Motor neuron (in vitro differentiated cells): ENCODE measurements at regions not wholly inside any gene's neighbourhood (a gene's known extent, or its start where the extent isn't known, plus 50 kb on each side); places are given as distances from the start of the nearest gene placed in this dataset.
"Not testable (repeated sequence)": the region's sequence is repeated elsewhere in the genome, so short reads cannot be mapped to it uniquely, and the experiment has no call there.

Source experiments
- ATAC-seq, 8 experiments: fragments of 200-7000 bp; cut with Tn5 transposase; replicated peaks in 6 of 8; 2 replicates each; pipeline ENCODE4 v1.8.0; 2021; ENCODE audit warnings: mild to moderate bottlenecking in 8 of 8, moderate library complexity in 8 of 8
- H3K27ac ChIP-seq, 2 donors: fragments of 250-450 bp; sonication (Bioruptor Pico); 2 replicates each; pipeline ENCODE4 v1.9.0; 2021; ENCODE audit warnings: antibody characterized with exemption in 2 of 2, mild to moderate bottlenecking in 2 of 2, moderate library complexity in 1 of 2
- H3K4me1 ChIP-seq, 2 donors: fragments of 250-450 bp; sonication (Bioruptor Pico); replicated peaks in 1 of 2; 2 replicates each; pipeline ENCODE4 v1.6.1; 2021; ENCODE audit warnings: antibody characterized with exemption in 2 of 2, mild to moderate bottlenecking in 2 of 2, moderate library complexity in 1 of 2
- H3K4me3 ChIP-seq, 5 donors: fragments of 250-450 bp; sonication (Bioruptor Pico); 2 replicates each; pipeline ENCODE4 v1.9.0; 2021; ENCODE audit warnings: antibody characterized with exemption in 5 of 5, mild to moderate bottlenecking in 5 of 5, moderate library complexity in 4 of 5
- WGBS, 10 experiments: fragments of 450-650 bp; shearing (Covaris generic); methylation state at CpG; one replicate each; pipeline ENCODE4 v1.0.0; 2022; 5-methylcytosine and 5-hydroxymethylcytosine counted together
- in situ Hi-C, 9 experiments: fragments of 400-800 bp; cut with MboI; loops; one replicate each; pipeline ENCODE4 v1.15.0; 2021; ENCODE audit warnings: low sequenced_read_pairs in 9 of 9, low pct_unique_long_range_greater_than_20kb in 2 of 9; ENCODE audit not compliant: unreplicated experiment in 9 of 9

DNA sequence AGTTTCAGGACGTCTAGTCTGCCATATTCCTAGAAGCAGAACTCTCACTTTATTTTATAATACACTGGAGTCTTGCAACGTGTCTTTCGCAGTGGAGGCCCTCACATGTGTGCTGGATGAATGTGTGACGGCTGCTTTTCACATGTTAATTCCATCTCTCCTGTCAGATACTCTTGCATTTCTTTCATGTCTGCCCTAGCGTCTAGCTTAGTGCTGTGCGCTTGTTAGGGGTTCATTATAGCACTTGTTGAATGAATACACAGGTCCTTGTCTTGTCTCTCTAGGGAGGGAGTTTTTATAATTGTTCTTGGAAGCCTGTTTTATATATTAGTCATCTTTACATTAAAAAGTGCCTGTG is 94.4 kb downstream of the MAP3K8 start:
- in situ Hi-C loops, result loop anchor here in 2 of 9 experiments (25.0 kb wide), 1 partner anchor 116 kb away; no protein-coding TSS in a partner anchor
- Histone ChIP-seq H3K27ac (no peak overlapping the region), H3K4me1 (peaks cover 4 to 12% of the 10 kb centered on the region in 2 donors), H3K4me3 (no peak overlapping the region)
- 7 to 100% (median 27%) methylated on average over 1 to 6 of the region's 6 CpGs; no CpG with 5 or more reads in 1 of the 10 experiments for WGBS, 10 experiments
- peak in 3 of 8 experiments; percentile 56 to 83 (median 78) for ATAC-seq

DNA sequence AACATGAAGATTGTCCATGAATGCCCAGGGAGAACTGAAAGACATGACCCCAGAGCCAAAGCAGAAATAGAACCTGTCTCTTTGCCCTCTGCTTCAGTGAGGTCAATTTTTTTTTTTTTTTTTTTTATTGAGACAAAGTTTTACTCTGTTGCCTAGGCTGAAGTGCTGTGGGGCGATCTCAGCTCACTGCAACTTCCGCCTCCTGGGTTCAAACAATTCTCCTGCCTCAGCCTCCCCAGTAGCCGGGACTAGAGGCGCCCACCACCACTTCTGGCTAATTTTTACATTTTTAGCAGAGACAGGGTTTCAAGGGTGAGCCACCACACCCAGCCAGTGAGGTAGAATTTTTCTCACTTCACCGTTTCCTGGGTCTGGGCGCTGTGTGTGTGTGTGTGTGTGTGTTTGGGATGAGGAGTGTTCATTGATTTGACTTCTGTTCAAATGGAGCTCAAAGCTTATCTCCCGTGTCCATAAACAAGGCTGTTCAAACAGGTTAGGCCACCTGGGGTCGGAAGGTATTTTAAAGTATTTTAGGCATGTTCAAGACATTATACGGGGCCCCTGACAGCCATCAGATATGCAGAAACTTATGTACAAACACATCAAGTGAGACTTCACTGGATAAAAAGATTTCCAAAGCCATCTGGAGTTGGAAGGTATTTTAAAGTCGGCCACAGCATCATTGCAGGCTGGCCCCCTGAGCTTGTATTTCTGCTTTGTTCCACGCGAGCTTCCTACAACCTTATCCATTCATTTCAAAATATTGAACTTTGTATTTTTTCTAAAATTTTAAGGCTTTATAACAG is 93.8 kb downstream of the MAP3K8 start:
- peak in 1 of 8 experiments; percentile 12 for ATAC-seq
- Histone ChIP-seq H3K4me3 (no peak overlapping the region), H3K27ac (no peak overlapping the region), H3K4me1 (peaks cover 4 to 12% of the 10 kb centered on the region in 2 donors)
- in situ Hi-C loops, result loop anchor here in 2 of 9 experiments (25.0 kb wide), 1 partner anchor 116 kb away; no protein-coding TSS in a partner anchor
- WGBS, 10 experiments, result 50 to 94% (median 63%) methylated on average over 3 to 9 of the region's 12 CpGs

DNA sequence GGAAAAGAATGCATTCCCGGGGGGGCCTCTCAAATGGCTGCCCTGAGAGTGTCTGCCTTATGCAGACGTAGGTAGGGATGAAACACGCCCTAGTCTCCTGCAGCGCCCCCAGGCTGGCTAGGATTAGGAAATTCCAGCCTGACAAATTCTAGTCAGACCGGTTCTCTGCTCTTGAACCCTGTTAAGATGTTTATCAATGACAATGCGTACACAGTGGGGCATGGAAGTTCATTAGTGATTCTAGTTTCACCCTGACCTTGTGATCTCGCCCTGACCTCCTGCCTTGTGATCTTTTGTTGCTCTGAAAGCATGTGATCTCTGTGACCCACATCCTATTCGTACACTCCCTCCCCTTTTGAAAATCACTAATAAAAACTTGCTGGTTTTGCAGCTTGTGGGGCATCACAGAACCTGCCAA is 88.7 kb downstream of the MAP3K8 start:
- ATAC-seq, in situ Hi-C loops, H3K4me1 ChIP-seq, H3K4me3 ChIP-seq, H3K27ac ChIP-seq: not testable (repeated sequence)
- WGBS, 10 experiments, result 0 to 83% (median 40%) methylated on average over 1 to 6 of the region's 8 CpGs; no CpG with 5 or more reads in 4 of the 10 experiments

DNA sequence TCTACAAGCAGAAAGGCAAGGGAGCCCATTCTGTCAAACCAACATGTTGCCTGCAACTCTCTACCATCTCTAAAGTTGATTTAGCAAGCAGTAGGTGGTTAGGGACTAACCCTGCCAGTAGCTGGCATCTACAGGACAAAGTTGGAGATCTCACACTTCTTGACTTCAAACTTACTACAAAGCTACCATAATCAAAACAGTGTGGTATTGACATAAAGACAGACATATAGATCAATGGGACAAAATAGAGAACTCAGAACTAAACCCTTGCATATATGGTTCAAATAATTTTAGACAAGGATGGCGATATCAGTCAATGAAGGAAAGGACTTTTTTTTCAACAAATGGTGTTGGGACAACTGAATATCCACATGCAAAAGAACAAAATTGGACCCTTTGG is 84.9 kb downstream of the MAP3K8 start:
- 30 to 100% (median 75%) methylated on average over 1 of the region's 1 CpG; no CpG with 5 or more reads in 3 of the 10 experiments for WGBS, 10 experiments
- in situ Hi-C loops, result no loop called here
- ATAC-seq, result no peak

More for the DNA sequence above, 84.9 kb downstream of the MAP3K8 start:
- H3K27ac ChIP-seq, result no peak overlapping the region
- H3K4me3 ChIP-seq, result no peak overlapping the region
- no peaks in the 10 kb centered on the region for H3K4me1 ChIP-seq
